HG03025 (cell line): ENCODE measurements at regions not wholly inside any gene's neighbourhood (a gene's known extent, or its start where the extent isn't known, plus 50 kb on each side); places are given as distances from the start of the nearest gene placed in this dataset.
"Not testable (repeated sequence)": the region's sequence is repeated elsewhere in the genome, so short reads cannot be mapped to it uniquely, and the experiment has no call there.

ENCODE experiments used
- ATAC-seq: cut with Tn5 transposase; IDR thresholded peaks from one replicate; pipeline ENCODE4 v1.9.1; 2021; ENCODE audit warnings: mild to moderate bottlenecking, moderate library complexity; ENCODE audit not compliant: unreplicated experiment, low FRiP score

- ATAC-seq: no peak
Observed at GRCh38 chr17:71809537-71809936, 311.3 kb upstream of the SOX9 start.

GRCh38 chr17:71813861-71814260, 307.0 kb upstream of the SOX9 start:
- not testable (repeated sequence) for ATAC-seq

- ATAC-seq: no peak
Observed at GRCh38 chr17:71821511-71821910, 299.3 kb upstream of the SOX9 start.

GRCh38 chr17:71824671-71825070, 296.1 kb upstream of the SOX9 start:
- ATAC-seq: no peak

- ATAC-seq: no peak
Observed at GRCh38 chr17:71825687-71826086, 295.1 kb upstream of the SOX9 start.

- no peak for ATAC-seq
Observed at GRCh38 chr17:71828182-71828596, 292.6 kb upstream of the SOX9 start.

- no peak for ATAC-seq
Observed at GRCh38 chr17:71830866-71831265, 290.0 kb upstream of the SOX9 start.

GRCh38 chr17:71842986-71843385, 277.8 kb upstream of the SOX9 start:
- ATAC-seq: no peak

- no peak for ATAC-seq
Observed at GRCh38 chr17:71845337-71845736, 275.5 kb upstream of the SOX9 start.

GRCh38 chr17:71846561-71847110, 274.2 kb upstream of the SOX9 start:
- ATAC-seq: no peak

- ATAC-seq: peak; percentile 69
Observed at GRCh38 chr17:71849783-71850768, 270.7 kb upstream of the SOX9 start.

GRCh38 chr17:71850812-71851211, 270.0 kb upstream of the SOX9 start:
- no peak for ATAC-seq

GRCh38 chr17:71855010-71855409, 265.8 kb upstream of the SOX9 start:
- ATAC-seq: no peak

- no peak for ATAC-seq
Observed at GRCh38 chr17:71864755-71865154, 256.1 kb upstream of the SOX9 start.

- ATAC-seq: no peak
Observed at GRCh38 chr17:71866095-71866494, 254.7 kb upstream of the SOX9 start.

GRCh38 chr17:71869293-71869692, 251.5 kb upstream of the SOX9 start:
- no peak for ATAC-seq

- ATAC-seq: no peak
Observed at GRCh38 chr17:71869841-71870545, 250.8 kb upstream of the SOX9 start.

GRCh38 chr17:71870546-71870862, 250.3 kb upstream of the SOX9 start:
- ATAC-seq: no peak

- ATAC-seq: no peak
Observed at GRCh38 chr17:71872843-71873485, 247.9 kb upstream of the SOX9 start.

- ATAC-seq: not testable (repeated sequence)
Observed at GRCh38 chr17:71874773-71875172, 246.0 kb upstream of the SOX9 start.

GRCh38 chr17:71878271-71878670, 242.5 kb upstream of the SOX9 start:
- no peak for ATAC-seq
